GM21717 (cell line): ENCODE measurements at regions not wholly inside any gene's neighbourhood (a gene's known extent, or its start where the extent isn't known, plus 50 kb on each side); places are given as distances from the start of the nearest gene placed in this dataset.
A peak's percentile ranks its signal among the peaks of the same experiment; 100 is the strongest.

Experiments used
- ATAC-seq: cut with Tn5 transposase; IDR thresholded peaks from one replicate; pipeline ENCODE4 v1.9.1; 2021; ENCODE audit warnings: mild to moderate bottlenecking, moderate library complexity; ENCODE audit not compliant: unreplicated experiment

GRCh38 chr5:103355579-103355978 lies 97.0 kb downstream of the MACIR start:
- ATAC-seq: no peak

GRCh38 chr5:103354446-103354845 lies 95.9 kb downstream of the MACIR start:
- ATAC-seq: no peak

DNA sequence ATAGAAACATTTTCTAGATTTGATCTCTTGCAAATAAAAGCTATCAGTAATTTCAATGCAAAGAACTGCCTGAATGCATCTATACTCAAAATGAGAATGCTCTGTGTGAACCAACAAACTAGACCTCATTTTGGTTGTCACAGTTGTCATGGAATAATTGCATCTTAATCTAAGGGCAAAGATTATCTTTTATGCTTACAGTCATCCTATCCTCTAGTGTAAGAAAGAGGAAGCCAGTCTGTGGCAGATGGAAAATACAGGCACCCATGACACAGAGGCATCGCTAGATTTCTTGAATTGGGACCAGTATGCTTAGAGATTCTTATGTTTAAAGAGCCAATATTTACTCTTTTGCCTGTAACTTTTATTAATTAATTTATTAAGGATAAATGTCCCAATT lies 95.0 kb downstream of the MACIR start:
- ATAC-seq: no peak

- peak; percentile 39 for ATAC-seq
Observed at GRCh38 chr5:103347716-103348423, 89.3 kb downstream of the MACIR start.

- no peak for ATAC-seq
Observed at GRCh38 chr5:103346162-103346748, 87.7 kb downstream of the MACIR start.

DNA sequence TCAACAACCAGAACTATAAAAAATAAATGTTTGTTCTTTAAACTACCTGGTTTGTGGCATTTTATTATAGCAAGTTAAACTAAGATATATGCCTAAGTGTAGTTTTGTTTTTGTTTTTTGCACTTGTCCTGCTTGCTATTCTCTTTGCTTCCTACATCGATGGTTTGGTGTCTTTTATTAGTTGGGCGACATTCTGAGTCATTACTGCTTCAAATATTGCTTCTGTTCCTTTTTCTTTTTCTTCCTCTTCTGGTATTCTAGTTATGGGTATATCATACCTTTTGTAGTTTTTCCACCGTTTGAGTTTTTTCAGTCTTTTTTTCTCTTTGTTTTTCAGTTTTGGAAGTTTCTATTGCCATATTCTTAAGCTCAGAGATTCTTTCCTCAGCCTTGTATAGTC lies 86.9 kb downstream of the MACIR start:
- ATAC-seq: peak; percentile 41

DNA sequence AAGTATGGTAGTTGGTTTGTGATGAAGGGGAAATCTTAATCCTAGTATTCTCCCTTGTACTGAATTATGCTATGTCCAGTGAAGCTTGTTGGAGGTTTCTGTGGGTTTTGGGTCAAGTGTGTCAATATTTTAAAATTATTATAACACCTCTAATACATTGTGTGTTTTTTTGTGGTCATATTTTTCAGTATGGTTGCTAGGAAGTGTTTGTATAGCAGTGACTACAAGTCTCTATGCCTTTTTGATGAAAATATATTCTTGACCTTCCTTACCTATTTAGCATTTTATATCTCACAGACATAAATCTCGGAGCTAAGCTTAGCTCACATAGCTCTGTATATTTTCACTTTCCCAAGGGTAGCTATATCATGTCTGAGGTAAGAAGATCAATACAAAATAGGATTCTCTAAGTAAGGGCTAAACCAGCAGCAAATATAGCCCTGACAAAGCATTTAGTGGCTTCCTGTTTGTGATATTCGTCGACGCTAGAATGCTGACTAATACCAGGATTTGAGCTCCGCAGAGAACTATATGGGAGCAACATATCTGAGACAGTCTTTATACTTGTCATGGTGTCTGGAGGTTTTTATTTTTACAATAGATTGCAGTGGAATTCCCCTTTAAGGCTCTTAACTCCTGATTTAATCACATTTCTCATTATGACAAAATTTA lies 82.3 kb downstream of the MACIR start:
- ATAC-seq: peak; percentile 97

- no peak for ATAC-seq
Observed at GRCh38 chr5:103340132-103340531, 81.6 kb downstream of the MACIR start.

DNA sequence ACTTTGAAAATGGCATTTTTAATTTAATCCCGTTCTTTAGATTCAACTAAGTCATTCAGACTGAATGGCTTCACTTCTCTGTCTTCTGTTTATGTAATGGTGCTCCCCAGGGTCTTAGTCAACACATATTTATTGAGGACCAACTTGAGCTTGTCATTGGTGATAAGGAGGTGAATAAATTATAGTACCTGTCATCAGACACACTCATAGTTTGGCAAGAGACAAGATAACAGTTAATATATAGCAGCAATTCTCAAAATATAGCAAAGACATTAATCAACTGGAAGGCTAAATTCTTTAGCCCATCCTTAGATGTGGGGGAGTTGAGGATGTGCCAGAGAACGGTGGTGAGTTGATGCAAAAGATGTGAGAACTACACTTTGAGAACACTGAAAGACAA lies 78.4 kb downstream of the MACIR start:
- no peak for ATAC-seq

GRCh38 chr5:103333376-103333775 lies 74.8 kb downstream of the MACIR start:
- ATAC-seq: no peak

DNA sequence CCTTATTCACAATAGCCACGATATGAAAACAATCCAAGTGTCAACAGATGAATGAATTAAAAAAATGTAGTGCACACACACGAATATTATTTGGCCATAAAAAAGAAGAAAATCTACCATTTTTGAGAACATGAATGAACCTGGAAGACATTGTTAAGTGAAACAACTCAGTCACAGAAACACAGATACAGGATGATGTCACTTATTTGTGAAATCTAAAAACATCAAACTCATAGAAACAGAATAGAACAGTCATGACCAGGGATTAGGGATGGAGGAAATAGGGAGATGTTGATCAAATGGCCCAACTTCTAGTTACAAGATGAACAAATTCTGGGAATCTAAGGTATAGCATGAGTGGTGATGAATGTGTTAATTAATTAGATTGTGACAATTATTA lies 72.3 kb downstream of the MACIR start:
- ATAC-seq: no peak
